Mammary epithelial cell (primary cell): ENCODE measurements at regions not wholly inside any gene's neighbourhood (a gene's known extent, or its start where the extent isn't known, plus 50 kb on each side); places are given as distances from the start of the nearest gene placed in this dataset.

Experiments
- EZH2 ChIP-seq: IDR thresholded peaks from 2 replicates; pipeline ENCODE4 v1.6.1; 2012; ENCODE audit warnings: low read length, inconsistent platforms, borderline replicate concordance
- TF ChIP-seq, protein P1 (sequence below), 2 donors: IDR thresholded peaks in 1 of 2; conservative IDR thresholded peaks in 1 of 2; 2 replicates each; pipeline ENCODE4 v1.5.1; 2011 to 2012; ENCODE audit warnings: inconsistent platforms in 2 of 2, low read length in 2 of 2, mild to moderate bottlenecking in 2 of 2, control low read depth in 1 of 2, low read depth in 1 of 2; ENCODE audit not compliant: insufficient read depth in 1 of 2; ENCODE audit errors: extremely low read depth in 1 of 2

DNA sequence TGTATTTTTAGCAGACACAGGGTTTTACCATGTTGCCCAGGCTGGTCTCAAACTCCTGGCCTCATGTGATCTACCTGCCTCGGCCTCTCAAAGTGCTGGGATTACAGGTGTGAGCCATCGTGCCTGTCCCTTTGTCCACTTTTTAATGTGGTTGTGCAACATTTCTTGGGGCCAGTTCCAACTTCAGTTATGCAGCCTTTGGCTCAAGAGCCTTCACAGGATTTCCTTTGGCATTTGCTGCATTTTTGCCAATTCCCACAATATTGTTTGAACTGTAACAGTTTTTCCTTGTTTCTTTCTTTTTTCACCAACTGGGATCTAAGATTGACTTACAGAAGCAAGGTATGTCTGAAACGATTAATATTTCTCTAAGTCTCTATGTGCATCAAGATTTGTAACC lies 63.6 kb downstream of the EDN1 start:
- TF ChIP-seq EZH2, result no peak
- TF ChIP-seq, protein P1, sequence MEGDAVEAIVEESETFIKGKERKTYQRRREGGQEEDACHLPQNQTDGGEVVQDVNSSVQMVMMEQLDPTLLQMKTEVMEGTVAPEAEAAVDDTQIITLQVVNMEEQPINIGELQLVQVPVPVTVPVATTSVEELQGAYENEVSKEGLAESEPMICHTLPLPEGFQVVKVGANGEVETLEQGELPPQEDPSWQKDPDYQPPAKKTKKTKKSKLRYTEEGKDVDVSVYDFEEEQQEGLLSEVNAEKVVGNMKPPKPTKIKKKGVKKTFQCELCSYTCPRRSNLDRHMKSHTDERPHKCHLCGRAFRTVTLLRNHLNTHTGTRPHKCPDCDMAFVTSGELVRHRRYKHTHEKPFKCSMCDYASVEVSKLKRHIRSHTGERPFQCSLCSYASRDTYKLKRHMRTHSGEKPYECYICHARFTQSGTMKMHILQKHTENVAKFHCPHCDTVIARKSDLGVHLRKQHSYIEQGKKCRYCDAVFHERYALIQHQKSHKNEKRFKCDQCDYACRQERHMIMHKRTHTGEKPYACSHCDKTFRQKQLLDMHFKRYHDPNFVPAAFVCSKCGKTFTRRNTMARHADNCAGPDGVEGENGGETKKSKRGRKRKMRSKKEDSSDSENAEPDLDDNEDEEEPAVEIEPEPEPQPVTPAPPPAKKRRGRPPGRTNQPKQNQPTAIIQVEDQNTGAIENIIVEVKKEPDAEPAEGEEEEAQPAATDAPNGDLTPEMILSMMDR (conservative IDR thresholded peaks at IDR 0.05 in 1 of 2, IDR thresholded peaks at IDR 0.05 in 1 of 2; ENCODE audit: extremely low read depth in 1 of 2, insufficient read depth in 1 of 2, low read depth in 1 of 2, low read length in 2 of 2), result no peak
